ENCODE measurements at regions not wholly inside any gene's neighbourhood (a gene's known extent, or its start where the extent isn't known, plus 50 kb on each side); places are given as distances from the start of the nearest gene placed in this dataset.

DNA sequence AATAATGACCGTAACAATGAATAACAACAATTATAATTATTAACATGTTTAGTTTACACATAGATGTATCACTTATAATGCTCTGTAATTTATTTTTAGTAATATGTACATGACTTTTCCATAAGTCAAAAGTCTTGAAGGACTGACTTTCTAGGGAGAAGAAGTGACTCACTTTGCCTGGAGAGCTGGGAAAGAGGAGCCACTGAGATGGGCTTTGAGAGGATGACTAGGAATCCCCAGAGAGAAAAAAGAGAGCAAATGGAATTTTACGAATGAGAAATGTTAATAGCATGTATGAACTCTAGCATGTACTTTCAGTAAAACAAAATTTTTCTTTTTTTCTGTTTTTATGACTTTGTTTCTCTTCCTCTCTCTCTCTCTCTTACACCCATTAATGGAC is 67.8 kb upstream of the RALY start:
- TF ChIP-seq ISL2 (CRISPR knock-in tag; IDR thresholded peaks at IDR 0.05) (no peak), RBFOX2 (IDR thresholded peaks at IDR 0.05; ENCODE audit: low read depth, low read length) (no peak)
